ENCODE measurements at regions not wholly inside any gene's neighbourhood (a gene's known extent, or its start where the extent isn't known, plus 50 kb on each side); places are given as distances from the start of the nearest gene placed in this dataset.

- peak; percentile 1 for DNase-seq
- in situ Hi-C loops (cut with MboI; ENCODE audit: low sequenced_read_pairs), result no loop called here
- H3K9ac ChIP-seq (ENCODE audit: low read depth, low read length), result 0 out of 2 replicates have a peak overlapping the region, but pooled peaks have one; percentile 4
Observed at GRCh38 chr9:19934301-19934871, 145.5 kb upstream of the SLC24A2 start.

More at GRCh38 chr9:19934301-19934871, 145.5 kb upstream of the SLC24A2 start:
- H3K4me1 ChIP-seq (ENCODE audit: control insufficient read depth, insufficient read depth, low read length), result no peaks in the 10 kb centered on the region
- CTCF ChIA-PET, result no interaction called here
- no peak overlapping the region for H2BK120ac ChIP-seq (ENCODE audit: low read depth, low read length)
- BruUV-seq (replicated peaks), result no TSS peak
- no peak overlapping the region for H3K27ac ChIP-seq (ENCODE audit: insufficient read depth, low read length)
- no peaks in the 10 kb centered on the region for H3K79me1 ChIP-seq (ENCODE audit: low read depth in 1 of 2, low read length in 2 of 2)
- H2BK15ac ChIP-seq (ENCODE audit: low read depth, low read length), result no peak overlapping the region
- TF ChIP-seq RAD21 (IDR thresholded peaks at IDR 0.05; ENCODE audit: low read length), result no peak
- TF ChIP-seq RCOR1 (IDR thresholded peaks at IDR 0.05; ENCODE audit: insufficient replicate concordance, low read length), result no peak
- no peak for TF ChIP-seq USF2 (IDR thresholded peaks at IDR 0.05; ENCODE audit: low read depth, low read length)
- no peak for TF ChIP-seq CTCF (conservative IDR thresholded peaks at IDR 0.05; ENCODE audit: low read depth, low read length)
- TF ChIP-seq RFX5 (IDR thresholded peaks at IDR 0.05; ENCODE audit: low read depth, low read length), result no peak
- TF ChIP-seq CEBPB (IDR thresholded peaks at IDR 0.05; ENCODE audit: low read depth, low read length), result no peak
- TF ChIP-seq MXI1 (IDR thresholded peaks at IDR 0.05; ENCODE audit: borderline replicate concordance, low read depth, low read length), result no peak
- TF ChIP-seq MAFK (IDR thresholded peaks at IDR 0.05; ENCODE audit: low read depth, low read length), result no peak
- no peak for TF ChIP-seq SMC3 (IDR thresholded peaks at IDR 0.05; ENCODE audit: low read depth, low read length)
- TF ChIP-seq NFE2L2 (IDR thresholded peaks at IDR 0.05; ENCODE audit: low read depth, low read length), result no peak
- no peak for TF ChIP-seq MAZ (IDR thresholded peaks at IDR 0.05; ENCODE audit: borderline replicate concordance, low read depth, low read length)
- no peak overlapping the region for H2BK5ac ChIP-seq (ENCODE audit: low read depth, low read length, poor library complexity, severe bottlenecking)
- peak overlapping the region; percentile 87 for H2AFZ ChIP-seq (replicated peaks; ENCODE audit: low read length, poor library complexity)
- no peak overlapping the region for H3K56ac ChIP-seq (ENCODE audit: extremely low read depth, insufficient read depth, low read length)
- no peak overlapping the region for H3K18ac ChIP-seq (ENCODE audit: low read depth, low read length)
- no peak overlapping the region for H3K4ac ChIP-seq (ENCODE audit: low read depth, low read length)
- no peak overlapping the region for H4K91ac ChIP-seq (ENCODE audit: insufficient read depth, low read depth, low read length)
- no peaks in the 10 kb centered on the region for H3K36me3 ChIP-seq (ENCODE audit: control insufficient read depth, insufficient read depth, low read length)
- H3K27me3 ChIP-seq (ENCODE audit: control insufficient read depth, insufficient read depth, low read length), result peaks cover 5% of the 10 kb centered on the region; the same call in 1 of the 2 replicates
- dilution Hi-C loops (cut with HindIII; ENCODE audit: low sequenced_read_pairs, unreplicated experiment) (no loop called here), intact Hi-C loops (cut with micrococcal nuclease) (no loop called here)
- ATAC-seq (ENCODE audit: low read depth), result peak; percentile 87
- no peak overlapping the region for H4K5ac ChIP-seq (ENCODE audit: low read depth, low read length)
- H3K14ac ChIP-seq (replicated peaks; ENCODE audit: low read depth, low read length), result no peak overlapping the region
- no peaks in the 10 kb centered on the region; the same call in 1 of the 2 replicates for H3K9me1 ChIP-seq (ENCODE audit: insufficient read depth, low read length)
- no peak overlapping the region for H4K8ac ChIP-seq (ENCODE audit: low read depth in 2 of 2, low read length in 2 of 2)
- no peaks in the 10 kb centered on the region for H3K9me3 ChIP-seq (ENCODE audit: control insufficient read depth, insufficient read depth, low read length)
- 15% methylated on average over 18 of the region's 41 CpGs; no CpG with 5 or more reads in 1 of the 2 experiments for WGBS, 2 experiments (ENCODE audit: extremely low coverage in 2 of 2, insufficient read length in 1 of 2)
- no peaks in the 10 kb centered on the region for H4K20me1 ChIP-seq (ENCODE audit: insufficient read depth, low read length)
- H3K4me3 ChIP-seq (ENCODE audit: insufficient read depth, low read depth, low read length), result peak overlapping the region; percentile 41
- POLR2A ChIA-PET (ENCODE audit: unreplicated experiment), result no interaction called here
- no peak overlapping the region for H2BK20ac ChIP-seq (ENCODE audit: low read depth, low read length)
- H2AK5ac ChIP-seq (ENCODE audit: low read depth, low read length), result no peak overlapping the region
- H3K23ac ChIP-seq (ENCODE audit: low read depth, low read length), result no peak overlapping the region
- H2AK9ac ChIP-seq (replicated peaks; ENCODE audit: low read depth, low read length, poor library complexity), result no peak overlapping the region
- H3K4me2 ChIP-seq (ENCODE audit: low read depth, low read length), result peak overlapping the region; percentile 45
